Smooth muscle cell (in vitro differentiated cells): ENCODE measurements at regions not wholly inside any gene's neighbourhood (a gene's known extent, or its start where the extent isn't known, plus 50 kb on each side); places are given as distances from the start of the nearest gene placed in this dataset.

ENCODE experiments used
- DNase-seq: peaks from one replicate; lab custom pipeline; 2025; ENCODE audit not compliant: unreplicated experiment; lab: John Stamatoyannopoulos, UW
- H2AFZ ChIP-seq: fragments of 200-600 bp; sonication (generic); 2 replicates; pipeline ENCODE4 v1.6.0; 2016; ENCODE audit warnings: antibody characterized with exemption, low read depth, mild to moderate bottlenecking
- H3F3A ChIP-seq: fragments of 200-600 bp; sonication (generic); 2 replicates; pipeline ENCODE4 v1.6.0; 2017; ENCODE audit warnings: antibody characterized with exemption, low read depth
- H3K27ac ChIP-seq: fragments of 200-600 bp; sonication (generic); 2 replicates; pipeline ENCODE4 v1.5.1; 2016; ENCODE audit warnings: low read depth, mild to moderate bottlenecking
- H3K27me3 ChIP-seq: fragments of 200-600 bp; sonication (generic); 2 replicates; pipeline ENCODE4 v1.6.1; 2016; ENCODE audit warnings: low read depth, mild to moderate bottlenecking
- H3K36me3 ChIP-seq: fragments of 200-600 bp; sonication (generic); 2 replicates; pipeline ENCODE4 v1.5.1; 2016; ENCODE audit warnings: low read depth
- H3K4me1 ChIP-seq: fragments of 200-600 bp; sonication (generic); 2 replicates; pipeline ENCODE4 v1.5.1; 2016; ENCODE audit warnings: low read depth
- H3K4me2 ChIP-seq: fragments of 200-600 bp; sonication (generic); 2 replicates; pipeline ENCODE4 v1.6.0; 2016; ENCODE audit warnings: mild to moderate bottlenecking
- H3K4me3 ChIP-seq: fragments of 200-600 bp; sonication (generic); 2 replicates; pipeline ENCODE4 v1.5.1; 2016; ENCODE audit warnings: mild to moderate bottlenecking
- H3K79me2 ChIP-seq: fragments of 200-600 bp; sonication (generic); 2 replicates; pipeline ENCODE4 v1.6.0; 2016; ENCODE audit warnings: low read depth, mild to moderate bottlenecking
- H3K9ac ChIP-seq: fragments of 200-600 bp; sonication (generic); 2 replicates; pipeline ENCODE4 v1.6.0; 2016; ENCODE audit warnings: low read depth
- H3K9me3 ChIP-seq: fragments of 200-600 bp; sonication (generic); replicated peaks from 2 replicates; pipeline ENCODE4 v1.5.1; 2016; ENCODE audit warnings: low read depth
- H4K20me1 ChIP-seq: fragments of 200-600 bp; sonication (generic); 2 replicates; pipeline ENCODE4 v1.6.0; 2016; ENCODE audit warnings: low read depth
- WGBS: methylation state at CpG from one replicate; pipeline ENCODE4 v1.1.7; 2016; ENCODE audit warnings: low lambda C conversion rate; 5-methylcytosine and 5-hydroxymethylcytosine counted together
- TF ChIP-seq, protein P1 (sequence below): fragments of 200-600 bp; sonication (generic); IDR thresholded peaks from 2 replicates; pipeline ENCODE4 v1.5.1; 2017; ENCODE audit warnings: borderline replicate concordance, mild to moderate bottlenecking, antibody characterized with exemption; ENCODE audit not compliant: insufficient read depth, poor library complexity, severe bottlenecking

DNA sequence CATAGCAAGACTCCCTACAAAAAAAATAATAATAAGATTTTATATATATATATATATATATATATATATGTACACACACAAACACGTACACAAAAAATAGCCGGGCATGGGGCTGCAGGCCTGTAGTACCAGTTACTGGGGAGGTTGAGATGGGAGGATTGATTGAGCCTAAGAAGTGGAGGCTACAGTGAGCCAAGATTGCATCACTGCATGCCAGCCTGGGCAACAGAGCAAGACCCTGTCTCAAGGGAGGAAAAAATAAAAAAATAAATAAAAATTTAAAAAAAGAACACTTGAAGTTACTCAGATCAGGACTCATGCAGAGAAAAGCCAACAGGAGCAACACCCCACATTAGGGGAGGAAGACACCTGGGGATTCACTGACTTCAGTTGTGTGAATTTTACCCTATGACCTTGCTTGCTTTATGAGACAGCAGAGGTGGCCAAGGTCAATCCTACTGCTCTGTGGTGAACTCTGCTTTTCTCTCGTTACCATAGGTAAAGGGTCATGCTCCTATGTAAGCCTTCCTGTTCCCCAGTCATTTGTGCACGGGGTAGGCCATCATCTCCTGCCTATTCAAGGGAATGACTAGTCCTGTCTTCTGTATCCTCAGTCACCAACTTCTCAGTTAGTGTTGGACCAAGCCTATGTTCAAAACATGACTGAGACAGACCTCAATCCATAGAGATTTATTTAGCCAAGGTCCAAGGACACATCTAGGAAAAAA, 1119.8 kb upstream of the TMEM132C start:
- Histone ChIP-seq H3K4me1 (peaks cover 3% of the 10 kb centered on the region), H4K20me1 (no peaks in the 10 kb centered on the region), H3K27ac (no peak overlapping the region), H3K4me3 (no peak overlapping the region), H3K9ac (no peak overlapping the region), H3F3A (peaks cover 5% of the 10 kb centered on the region), H3K9me3 (no peaks in the 10 kb centered on the region), H3K79me2 (no peaks in the 10 kb centered on the region), H3K27me3 (no peaks in the 10 kb centered on the region), H2AFZ (no peak overlapping the region), H3K36me3 (no peaks in the 10 kb centered on the region), H3K4me2 (no peak overlapping the region)
- no peak for DNase-seq
- TF ChIP-seq, protein P1, sequence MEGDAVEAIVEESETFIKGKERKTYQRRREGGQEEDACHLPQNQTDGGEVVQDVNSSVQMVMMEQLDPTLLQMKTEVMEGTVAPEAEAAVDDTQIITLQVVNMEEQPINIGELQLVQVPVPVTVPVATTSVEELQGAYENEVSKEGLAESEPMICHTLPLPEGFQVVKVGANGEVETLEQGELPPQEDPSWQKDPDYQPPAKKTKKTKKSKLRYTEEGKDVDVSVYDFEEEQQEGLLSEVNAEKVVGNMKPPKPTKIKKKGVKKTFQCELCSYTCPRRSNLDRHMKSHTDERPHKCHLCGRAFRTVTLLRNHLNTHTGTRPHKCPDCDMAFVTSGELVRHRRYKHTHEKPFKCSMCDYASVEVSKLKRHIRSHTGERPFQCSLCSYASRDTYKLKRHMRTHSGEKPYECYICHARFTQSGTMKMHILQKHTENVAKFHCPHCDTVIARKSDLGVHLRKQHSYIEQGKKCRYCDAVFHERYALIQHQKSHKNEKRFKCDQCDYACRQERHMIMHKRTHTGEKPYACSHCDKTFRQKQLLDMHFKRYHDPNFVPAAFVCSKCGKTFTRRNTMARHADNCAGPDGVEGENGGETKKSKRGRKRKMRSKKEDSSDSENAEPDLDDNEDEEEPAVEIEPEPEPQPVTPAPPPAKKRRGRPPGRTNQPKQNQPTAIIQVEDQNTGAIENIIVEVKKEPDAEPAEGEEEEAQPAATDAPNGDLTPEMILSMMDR, result no peak
- WGBS, result 77% methylated on average over 4 of the region's 4 CpGs

DNA sequence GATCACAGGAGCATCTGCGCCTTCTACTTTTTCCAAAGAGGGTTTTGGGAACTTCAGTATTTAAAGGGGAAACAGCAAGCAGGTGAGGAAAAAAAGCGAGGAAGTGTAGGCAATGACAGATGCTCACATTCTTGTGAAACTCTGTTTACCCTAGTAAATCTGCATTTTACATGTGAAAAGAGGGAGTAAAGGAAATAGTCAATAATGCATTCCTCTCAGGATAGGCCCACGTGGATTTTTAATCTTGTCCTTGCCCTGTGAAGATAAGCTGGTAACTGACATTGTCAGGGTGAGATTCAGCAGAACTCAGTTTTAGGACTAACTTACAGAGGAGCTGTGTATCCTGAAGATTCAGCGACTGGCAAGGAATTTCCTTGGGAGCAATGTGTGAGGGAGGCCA, 1119.2 kb upstream of the TMEM132C start:
- no peaks in the 10 kb centered on the region for H3K27me3 ChIP-seq
- peaks cover 3% of the 10 kb centered on the region for H3K4me1 ChIP-seq
- H3K9me3 ChIP-seq, result no peaks in the 10 kb centered on the region
- no peaks in the 10 kb centered on the region for H3K36me3 ChIP-seq
- no peak overlapping the region for H2AFZ ChIP-seq
- H3K27ac ChIP-seq, result no peak overlapping the region
- H4K20me1 ChIP-seq, result no peaks in the 10 kb centered on the region
- peaks cover 5% of the 10 kb centered on the region for H3F3A ChIP-seq
- no peak overlapping the region for H3K9ac ChIP-seq
- TF ChIP-seq, protein P1, result no peak
- DNase-seq, result no peak
- H3K79me2 ChIP-seq, result no peaks in the 10 kb centered on the region
- 34% methylated on average over 4 of the region's 4 CpGs for WGBS
- H3K4me2 ChIP-seq, result no peak overlapping the region
- H3K4me3 ChIP-seq, result no peak overlapping the region

DNA sequence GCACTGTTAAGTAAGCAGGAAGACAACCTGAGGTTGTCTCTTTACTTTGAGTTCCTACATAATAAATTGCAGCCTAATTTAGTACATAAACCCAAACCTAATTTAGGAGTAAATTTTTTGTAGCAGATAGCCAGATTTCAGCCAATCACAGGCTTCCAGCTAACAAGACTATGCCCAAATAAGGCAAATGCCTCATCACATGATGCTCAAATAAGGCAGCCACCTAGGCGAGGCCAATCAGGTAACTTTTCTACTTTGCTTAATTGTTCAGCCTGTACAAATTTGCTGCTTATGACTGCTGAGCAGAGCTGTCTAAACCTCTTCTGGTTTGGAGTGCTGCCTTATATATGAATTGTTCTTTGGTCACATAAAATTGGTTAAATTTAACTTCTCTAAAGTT, 1118.7 kb upstream of the TMEM132C start:
- no peak overlapping the region for H3K27ac ChIP-seq

More for the DNA sequence above, 1118.7 kb upstream of the TMEM132C start:
- H3K4me1 ChIP-seq, result peaks cover 3% of the 10 kb centered on the region
- no peak overlapping the region for H3K4me2 ChIP-seq
- H3K36me3 ChIP-seq, result no peaks in the 10 kb centered on the region
- no peak overlapping the region for H2AFZ ChIP-seq
- H3K9ac ChIP-seq, result no peak overlapping the region
- H3K9me3 ChIP-seq, result no peaks in the 10 kb centered on the region
- H3K4me3 ChIP-seq, result no peak overlapping the region
- H3K79me2 ChIP-seq, result no peaks in the 10 kb centered on the region
- no peaks in the 10 kb centered on the region for H3K27me3 ChIP-seq
- DNase-seq, result no peak
- WGBS, result 100% methylated on average over 1 of the region's 1 CpG
- TF ChIP-seq, protein P1, result no peak
- H4K20me1 ChIP-seq, result no peaks in the 10 kb centered on the region
- peaks cover 5% of the 10 kb centered on the region for H3F3A ChIP-seq
